ENCODE measurements at regions not wholly inside any gene's neighbourhood (a gene's known extent, or its start where the extent isn't known, plus 50 kb on each side); places are given as distances from the start of the nearest gene placed in this dataset.

DNA sequence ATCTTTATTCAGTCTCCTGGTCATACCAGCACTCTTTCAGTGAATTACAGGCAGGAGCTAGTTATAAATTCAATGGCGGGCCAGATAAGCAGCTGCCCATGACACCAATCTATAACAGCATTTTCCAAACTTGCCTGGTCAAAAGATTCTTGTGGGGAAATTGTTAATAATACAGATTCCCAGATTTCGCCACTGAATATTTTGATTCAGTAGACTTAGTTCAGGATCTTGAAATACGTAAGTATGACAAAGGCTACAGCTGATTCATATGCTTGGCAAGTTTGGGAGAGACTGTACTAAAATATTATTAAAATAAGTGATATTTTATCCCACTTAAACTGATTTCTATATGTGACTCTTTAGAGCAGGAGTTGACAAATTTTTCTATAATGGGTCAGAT lies 119.3 kb downstream of the TMCO5A start:
- no peak for DNase-seq (ENCODE audit: low read depth)
- no peak overlapping the region for H3K4me3 ChIP-seq (ENCODE audit: low read depth, low read length)
- TF ChIP-seq, protein P1, sequence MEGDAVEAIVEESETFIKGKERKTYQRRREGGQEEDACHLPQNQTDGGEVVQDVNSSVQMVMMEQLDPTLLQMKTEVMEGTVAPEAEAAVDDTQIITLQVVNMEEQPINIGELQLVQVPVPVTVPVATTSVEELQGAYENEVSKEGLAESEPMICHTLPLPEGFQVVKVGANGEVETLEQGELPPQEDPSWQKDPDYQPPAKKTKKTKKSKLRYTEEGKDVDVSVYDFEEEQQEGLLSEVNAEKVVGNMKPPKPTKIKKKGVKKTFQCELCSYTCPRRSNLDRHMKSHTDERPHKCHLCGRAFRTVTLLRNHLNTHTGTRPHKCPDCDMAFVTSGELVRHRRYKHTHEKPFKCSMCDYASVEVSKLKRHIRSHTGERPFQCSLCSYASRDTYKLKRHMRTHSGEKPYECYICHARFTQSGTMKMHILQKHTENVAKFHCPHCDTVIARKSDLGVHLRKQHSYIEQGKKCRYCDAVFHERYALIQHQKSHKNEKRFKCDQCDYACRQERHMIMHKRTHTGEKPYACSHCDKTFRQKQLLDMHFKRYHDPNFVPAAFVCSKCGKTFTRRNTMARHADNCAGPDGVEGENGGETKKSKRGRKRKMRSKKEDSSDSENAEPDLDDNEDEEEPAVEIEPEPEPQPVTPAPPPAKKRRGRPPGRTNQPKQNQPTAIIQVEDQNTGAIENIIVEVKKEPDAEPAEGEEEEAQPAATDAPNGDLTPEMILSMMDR (IDR thresholded peaks at IDR 0.05; ENCODE audit: low read depth, low read length, missing control alignments): no peak

DNA sequence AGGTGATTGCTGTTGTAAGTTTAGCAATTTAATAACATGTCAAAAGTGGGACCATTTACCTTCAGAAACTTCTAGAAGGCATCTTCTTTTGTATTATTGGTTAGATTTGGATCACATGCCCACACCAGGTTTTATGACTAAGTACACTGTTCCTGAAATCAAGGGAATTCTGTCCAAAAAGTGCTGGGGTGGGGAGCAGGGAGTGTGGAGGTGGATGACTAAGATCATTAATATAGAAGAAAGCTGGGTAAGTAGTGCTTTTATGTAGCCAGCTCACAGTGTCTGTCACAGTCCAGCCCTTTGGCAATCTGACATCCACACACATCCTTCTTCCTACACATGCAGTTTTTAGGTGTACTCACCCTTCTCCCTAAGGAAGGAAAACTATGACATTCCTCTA lies 120.0 kb downstream of the TMCO5A start:
- DNase-seq (ENCODE audit: low read depth): no peak
- H3K4me3 ChIP-seq (ENCODE audit: low read depth, low read length): no peak overlapping the region
- TF ChIP-seq, protein P1 (IDR thresholded peaks at IDR 0.05; ENCODE audit: low read depth, low read length, missing control alignments): no peak

DNA sequence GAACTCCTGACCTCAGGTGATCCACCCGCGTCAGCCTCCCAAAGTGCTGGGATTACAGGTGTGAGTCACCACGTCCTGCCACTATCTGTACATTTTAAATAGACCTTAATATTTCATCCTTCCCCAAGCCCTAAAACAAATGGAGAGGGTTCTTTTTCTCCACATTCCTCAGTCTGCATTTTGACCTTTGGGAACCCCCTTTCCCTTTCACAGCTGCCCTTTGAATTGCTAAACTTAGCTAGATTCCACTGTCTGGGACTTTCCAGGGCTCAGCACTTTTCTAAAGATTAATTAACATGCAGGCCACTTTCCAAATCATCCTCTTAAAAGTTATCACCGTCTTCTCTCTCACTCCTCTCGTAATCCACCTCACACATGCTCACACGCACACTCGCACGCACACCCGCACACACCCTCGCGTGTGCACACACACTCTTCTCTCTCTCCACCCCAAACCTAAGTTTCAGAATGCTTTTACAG lies 124.2 kb downstream of the TMCO5A start:
- H3K4me3 ChIP-seq (ENCODE audit: low read depth, low read length): no peak overlapping the region
- DNase-seq (ENCODE audit: low read depth): no peak
- TF ChIP-seq, protein P1 (IDR thresholded peaks at IDR 0.05; ENCODE audit: low read depth, low read length, missing control alignments): no peak

DNA sequence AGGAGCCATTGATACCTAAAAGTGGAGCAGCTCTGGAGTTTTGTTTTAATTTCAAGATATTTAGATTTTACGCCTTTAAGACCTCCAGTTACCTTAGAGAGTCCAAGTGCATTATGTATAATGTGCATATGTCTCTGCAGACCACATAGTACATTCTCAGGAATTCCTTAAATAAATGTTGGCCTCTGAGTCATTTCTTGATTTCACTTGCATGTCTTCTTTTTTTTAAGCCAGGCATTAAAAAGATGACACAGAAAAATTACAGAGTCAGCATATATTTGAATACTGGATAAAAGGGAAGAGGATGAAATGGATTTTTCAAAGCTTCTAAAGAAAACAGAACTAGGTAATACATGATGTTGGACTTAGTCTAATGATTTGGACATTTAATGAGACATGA lies 125.2 kb downstream of the TMCO5A start:
- DNase-seq (ENCODE audit: low read depth): no peak
- H3K4me3 ChIP-seq (ENCODE audit: low read depth, low read length): no peak overlapping the region
- TF ChIP-seq, protein P1 (IDR thresholded peaks at IDR 0.05; ENCODE audit: low read depth, low read length, missing control alignments): no peak

DNA sequence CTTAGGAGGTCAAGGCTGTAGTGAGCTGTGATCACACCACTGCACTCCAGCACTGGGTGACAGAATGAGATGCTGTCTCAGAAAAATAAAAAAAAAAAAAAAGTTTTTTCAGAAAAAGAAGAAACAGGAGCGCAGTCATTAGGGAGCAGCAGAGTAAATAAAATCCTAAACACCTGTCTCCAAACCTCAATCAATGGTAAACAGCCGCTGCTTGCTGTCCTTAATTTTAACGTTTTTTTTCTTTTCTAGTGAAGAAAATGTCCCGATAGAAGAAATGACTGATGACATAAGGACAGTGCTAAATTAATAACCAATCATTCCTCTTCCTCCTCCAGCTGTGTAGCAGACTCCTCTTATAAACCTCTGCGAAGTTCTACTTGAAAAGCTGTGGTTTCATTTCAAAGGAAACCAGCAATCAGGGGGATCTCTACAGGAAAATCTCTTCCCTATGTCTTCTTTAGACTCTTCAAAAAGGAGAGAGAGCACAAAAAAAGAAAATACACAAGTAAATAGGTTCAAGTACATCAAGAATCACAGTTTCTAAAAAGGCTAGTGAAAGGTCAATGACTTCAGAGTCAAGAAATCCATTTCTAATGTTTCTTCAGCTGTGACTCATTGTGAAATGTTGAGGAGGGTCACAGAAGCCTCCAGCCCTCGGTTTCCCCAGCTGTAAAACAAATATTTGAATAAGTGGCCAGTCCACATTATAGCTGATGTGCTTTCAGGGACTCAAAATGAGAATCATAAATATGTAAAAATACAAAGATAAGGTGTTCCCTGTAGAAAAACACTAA lies 127.6 kb downstream of the TMCO5A start:
- TF ChIP-seq, protein P1 (IDR thresholded peaks at IDR 0.05; ENCODE audit: low read depth, low read length, missing control alignments): no peak
- no peak for DNase-seq (ENCODE audit: low read depth)
- H3K4me3 ChIP-seq (ENCODE audit: low read depth, low read length): no peak overlapping the region

DNA sequence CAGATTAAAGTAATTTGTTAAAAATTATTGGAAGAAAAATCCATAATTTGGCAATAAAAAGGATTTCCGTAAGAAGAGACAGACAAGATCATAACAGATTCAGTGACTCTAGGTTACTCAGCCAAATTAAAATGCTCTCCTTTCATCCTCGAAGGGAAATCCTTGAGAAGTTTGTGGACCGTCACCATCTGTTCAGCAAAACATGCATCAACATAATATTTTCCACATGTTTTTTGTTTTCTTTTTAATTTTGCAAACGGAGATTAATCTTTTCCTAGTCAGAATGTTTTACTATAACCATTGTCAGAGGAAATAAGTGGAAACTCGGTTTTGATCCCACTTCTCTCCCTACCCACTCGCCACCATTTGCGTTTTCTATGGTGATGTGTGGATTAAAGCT lies 128.3 kb downstream of the TMCO5A start:
- TF ChIP-seq, protein P1 (IDR thresholded peaks at IDR 0.05; ENCODE audit: low read depth, low read length, missing control alignments): no peak
- DNase-seq (ENCODE audit: low read depth): no peak
- no peak overlapping the region for H3K4me3 ChIP-seq (ENCODE audit: low read depth, low read length)
